VCaP (cell line): ENCODE measurements at regions not wholly inside any gene's neighbourhood (a gene's known extent, or its start where the extent isn't known, plus 50 kb on each side); places are given as distances from the start of the nearest gene placed in this dataset.

Experiments used
- H3K27ac ChIP-seq: fragments of 450-650 bp; 2 replicates; pipeline ENCODE4 v1.5.1; 2017
- CTCF ChIP-seq: fragments of 450-650 bp; conservative IDR thresholded peaks from 2 replicates; pipeline ENCODE4 v1.5.1; 2017; ENCODE audit warnings: mild to moderate bottlenecking, moderate library complexity

- TF ChIP-seq CTCF = no peak
- H3K27ac ChIP-seq = no peak overlapping the region
Measured at GRCh38 chr2:57674025-57674424, 372.6 kb upstream of the VRK2 start.

GRCh38 chr2:57674743-57675142 is 371.9 kb upstream of the VRK2 start:
- no peak overlapping the region for H3K27ac ChIP-seq
- no peak for TF ChIP-seq CTCF

GRCh38 chr2:57677296-57677695 is 369.3 kb upstream of the VRK2 start:
- no peak for TF ChIP-seq CTCF

GRCh38 chr2:57681650-57682049 is 365.0 kb upstream of the VRK2 start:
- no peak overlapping the region for H3K27ac ChIP-seq
- no peak for TF ChIP-seq CTCF

More at GRCh38 chr2:57677296-57677695, 369.3 kb upstream of the VRK2 start:
- no peak overlapping the region for H3K27ac ChIP-seq

GRCh38 chr2:57685032-57685431 is 361.6 kb upstream of the VRK2 start:
- no peak for TF ChIP-seq CTCF

GRCh38 chr2:57692395-57692794 is 354.2 kb upstream of the VRK2 start:
- TF ChIP-seq CTCF = no peak
- H3K27ac ChIP-seq = no peak overlapping the region

More at GRCh38 chr2:57685032-57685431, 361.6 kb upstream of the VRK2 start:
- no peak overlapping the region for H3K27ac ChIP-seq

- no peak for TF ChIP-seq CTCF
Measured at GRCh38 chr2:57693177-57693576, 353.4 kb upstream of the VRK2 start.

GRCh38 chr2:57693965-57694364 is 352.6 kb upstream of the VRK2 start:
- TF ChIP-seq CTCF = no peak
- no peak overlapping the region for H3K27ac ChIP-seq

More at GRCh38 chr2:57693177-57693576, 353.4 kb upstream of the VRK2 start:
- no peak overlapping the region for H3K27ac ChIP-seq
